ACC112 (cell line): ENCODE measurements at regions not wholly inside any gene's neighbourhood (a gene's known extent, or its start where the extent isn't known, plus 50 kb on each side); places are given as distances from the start of the nearest gene placed in this dataset.
"Not testable (repeated sequence)": the region's sequence is repeated elsewhere in the genome, so short reads cannot be mapped to it uniquely, and the experiment has no call there.

Experiments used
- H2AFZ ChIP-seq: fragments of 200-600 bp; sonication (generic); one replicate; pipeline ENCODE4 v1.6.0; 2017; ENCODE audit warnings: antibody characterized with exemption, low read length; ENCODE audit not compliant: unreplicated experiment
- H3K27ac ChIP-seq: fragments of 200-600 bp; sonication (generic); 2 replicates; pipeline ENCODE4 v1.5.1; 2014; ENCODE audit warnings: low read depth, mild to moderate bottlenecking, antibody characterized with exemption, low read length, moderate library complexity
- H3K27me3 ChIP-seq: fragments of 200-600 bp; sonication (generic); 2 replicates; pipeline ENCODE4 v1.6.1; 2014; ENCODE audit warnings: mild to moderate bottlenecking, antibody characterized with exemption, low read length, moderate library complexity, mixed read lengths; ENCODE audit not compliant: insufficient read depth
- H3K36me3 ChIP-seq: fragments of 200-600 bp; sonication (generic); 2 replicates; pipeline ENCODE4 v1.6.1; 2016; ENCODE audit warnings: mild to moderate bottlenecking, antibody characterized with exemption, low read length, moderate library complexity, mixed read lengths; ENCODE audit not compliant: insufficient read depth
- H3K4me1 ChIP-seq: fragments of 200-600 bp; sonication (generic); one replicate; pipeline ENCODE4 v1.6.1; 2016; ENCODE audit warnings: low read length, mixed read lengths; ENCODE audit not compliant: insufficient read depth, unreplicated experiment, control insufficient read depth
- H3K4me3 ChIP-seq: fragments of 200-600 bp; sonication (generic); 2 replicates; pipeline ENCODE4 v1.5.1; 2014; ENCODE audit warnings: mild to moderate bottlenecking, low read depth, low read length
- H3K79me2 ChIP-seq: fragments of 200-600 bp; sonication (generic); one replicate; pipeline ENCODE4 v1.6.0; 2016; ENCODE audit warnings: low read length; ENCODE audit not compliant: control insufficient read depth, unreplicated experiment, insufficient read depth

- H3K4me1 ChIP-seq, H2AFZ ChIP-seq, H3K79me2 ChIP-seq, H3K27me3 ChIP-seq, H3K36me3 ChIP-seq, H3K27ac ChIP-seq, H3K4me3 ChIP-seq: not testable (repeated sequence)
Measured at GRCh38 chr10:35776557-35776956, 134.5 kb upstream of the FZD8 start.

- Histone ChIP-seq H3K27me3 (no peaks in the 10 kb centered on the region), H2AFZ (no peak overlapping the region), H3K79me2 (no peaks in the 10 kb centered on the region), H3K36me3 (no peaks in the 10 kb centered on the region), H3K4me1 (no peaks in the 10 kb centered on the region), H3K4me3 (no peak overlapping the region), H3K27ac (no peak overlapping the region)
Measured at GRCh38 chr10:35774109-35774508, 132.0 kb upstream of the FZD8 start.

DNA sequence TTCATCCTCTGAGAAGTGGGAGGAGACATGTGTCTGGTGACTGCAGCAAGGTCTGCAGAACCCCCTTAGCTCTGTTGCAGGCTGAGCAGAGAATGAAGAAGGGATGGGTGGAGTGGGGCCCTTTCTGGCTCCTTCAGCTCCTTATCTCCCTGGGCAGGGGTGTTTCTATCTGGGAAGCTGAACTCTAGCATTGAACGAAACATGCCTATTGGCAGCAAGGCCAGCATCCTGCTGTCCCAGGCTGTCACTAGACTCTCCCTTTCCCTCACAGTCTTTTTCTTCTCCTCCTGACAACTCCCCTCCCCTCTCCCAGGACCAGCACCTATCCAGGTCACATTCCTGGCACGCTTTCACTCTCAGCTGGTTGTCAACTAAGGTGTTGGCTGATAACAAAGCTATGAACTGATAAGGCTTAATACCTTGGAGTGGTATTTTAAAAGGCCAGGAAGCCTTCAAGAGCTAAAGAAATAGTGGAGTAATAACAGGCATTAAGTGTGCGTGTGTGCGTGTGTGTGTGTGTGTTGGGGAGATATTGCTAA lies 128.8 kb upstream of the FZD8 start:
- no peaks in the 10 kb centered on the region for H3K79me2 ChIP-seq
- no peak overlapping the region for H3K4me3 ChIP-seq
- no peak overlapping the region for H3K27ac ChIP-seq
- no peaks in the 10 kb centered on the region for H3K4me1 ChIP-seq
- H3K36me3 ChIP-seq: no peaks in the 10 kb centered on the region
- no peak overlapping the region for H2AFZ ChIP-seq
- no peaks in the 10 kb centered on the region for H3K27me3 ChIP-seq

- Histone ChIP-seq H2AFZ (no peak overlapping the region), H3K4me3 (no peak overlapping the region), H3K4me1 (no peaks in the 10 kb centered on the region), H3K79me2 (no peaks in the 10 kb centered on the region), H3K27me3 (no peaks in the 10 kb centered on the region), H3K36me3 (no peaks in the 10 kb centered on the region), H3K27ac (no peak overlapping the region)
Measured at GRCh38 chr10:35769795-35770194, 127.7 kb upstream of the FZD8 start.

- Histone ChIP-seq H3K4me1 (no peaks in the 10 kb centered on the region), H3K4me3 (no peak overlapping the region), H3K36me3 (no peaks in the 10 kb centered on the region), H3K27ac (no peak overlapping the region), H2AFZ (no peak overlapping the region), H3K27me3 (no peaks in the 10 kb centered on the region), H3K79me2 (no peaks in the 10 kb centered on the region)
Measured at GRCh38 chr10:35768731-35769130, 126.6 kb upstream of the FZD8 start.

GRCh38 chr10:35768011-35768410 lies 125.9 kb upstream of the FZD8 start:
- no peak overlapping the region for H3K4me3 ChIP-seq
- no peaks in the 10 kb centered on the region for H3K79me2 ChIP-seq
- no peak overlapping the region for H3K27ac ChIP-seq
- H3K36me3 ChIP-seq: no peaks in the 10 kb centered on the region
- no peaks in the 10 kb centered on the region for H3K4me1 ChIP-seq
- no peak overlapping the region for H2AFZ ChIP-seq
- no peaks in the 10 kb centered on the region for H3K27me3 ChIP-seq

DNA sequence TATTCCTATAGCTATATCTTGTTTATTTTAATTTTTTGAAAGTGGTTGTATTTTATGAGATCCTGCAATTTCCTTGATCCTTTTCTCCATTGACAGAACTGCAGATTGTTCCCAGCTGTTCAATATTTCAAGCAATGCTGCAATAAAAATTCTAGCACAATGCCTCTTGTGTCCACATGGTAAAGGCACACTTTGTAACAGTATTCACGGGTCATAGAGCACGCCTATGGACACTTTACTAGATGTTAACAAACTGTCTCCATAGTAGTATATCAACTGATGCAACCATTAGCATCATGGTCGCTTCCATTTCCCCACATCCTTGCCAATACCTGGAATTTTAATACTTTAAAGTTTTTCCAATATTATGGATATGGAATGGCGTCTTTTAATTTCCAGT lies 123.9 kb upstream of the FZD8 start:
- Histone ChIP-seq H3K4me1 (no peaks in the 10 kb centered on the region), H3K27ac (no peak overlapping the region), H3K36me3 (no peaks in the 10 kb centered on the region), H3K27me3 (no peaks in the 10 kb centered on the region), H2AFZ (no peak overlapping the region), H3K4me3 (no peak overlapping the region), H3K79me2 (no peaks in the 10 kb centered on the region)

DNA sequence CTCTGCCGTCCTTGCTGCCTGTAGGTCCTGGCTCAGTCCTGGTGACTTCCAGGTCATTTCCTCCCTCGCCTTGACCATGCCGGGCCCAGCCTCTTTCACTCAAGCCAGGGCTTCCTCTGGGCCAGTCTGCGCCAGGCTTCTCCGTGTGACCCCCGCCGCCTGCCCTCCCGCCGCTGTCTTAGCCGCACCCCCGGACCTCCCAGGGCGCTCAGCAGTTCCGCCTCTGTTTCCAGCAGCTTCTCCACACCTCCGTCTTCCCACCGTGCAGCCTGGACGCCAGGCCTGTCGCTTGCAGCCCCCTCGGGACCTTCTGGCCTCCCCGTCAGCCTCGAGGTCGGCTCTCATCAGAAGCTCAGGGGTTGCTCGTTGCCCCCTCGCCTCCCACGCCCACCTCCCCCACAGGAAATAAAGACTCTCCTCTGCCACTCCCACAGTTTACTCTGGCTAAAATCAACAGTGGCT lies 123.0 kb upstream of the FZD8 start:
- H3K4me1 ChIP-seq: no peaks in the 10 kb centered on the region
- no peaks in the 10 kb centered on the region for H3K27me3 ChIP-seq
- no peak overlapping the region for H3K4me3 ChIP-seq
- no peak overlapping the region for H2AFZ ChIP-seq
- no peaks in the 10 kb centered on the region for H3K79me2 ChIP-seq
- no peak overlapping the region for H3K27ac ChIP-seq
- H3K36me3 ChIP-seq: no peaks in the 10 kb centered on the region

DNA sequence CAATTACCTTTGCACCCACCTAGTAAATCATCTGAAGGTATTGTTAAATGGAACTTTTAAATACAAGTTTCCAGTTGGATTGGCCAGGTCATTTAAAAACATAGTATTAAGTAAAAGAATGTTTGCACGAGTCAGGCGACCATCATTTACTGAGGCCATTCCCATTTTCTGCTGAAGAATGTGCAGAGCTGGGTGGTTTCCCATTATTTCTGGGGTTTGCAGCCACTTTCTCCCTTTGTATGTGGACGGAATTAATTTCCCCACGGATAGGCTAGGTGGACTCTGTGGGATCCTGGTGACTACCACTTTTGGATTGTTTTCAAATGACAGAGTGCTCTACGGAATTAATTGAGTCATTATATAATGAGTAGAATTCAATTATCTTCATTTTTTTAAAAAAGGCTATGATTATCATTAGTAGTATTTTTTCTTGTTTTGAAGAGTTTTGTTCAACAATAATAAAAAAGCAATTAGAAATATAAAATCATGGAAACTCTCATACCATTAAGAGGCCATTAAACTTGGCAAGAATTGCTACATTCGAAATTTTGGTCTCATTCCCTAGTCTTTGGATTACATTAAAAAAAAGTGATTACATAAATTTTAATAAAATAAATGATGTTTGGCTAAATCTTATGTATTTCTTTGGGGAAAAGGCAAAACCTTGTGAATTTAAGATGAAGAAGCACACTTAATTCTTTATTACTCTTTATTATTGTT lies 120.4 kb upstream of the FZD8 start:
- Histone ChIP-seq H2AFZ (no peak overlapping the region), H3K27ac (no peak overlapping the region), H3K79me2 (no peaks in the 10 kb centered on the region), H3K27me3 (peaks cover 14% of the 10 kb centered on the region), H3K4me3 (no peak overlapping the region), H3K4me1 (no peaks in the 10 kb centered on the region), H3K36me3 (no peaks in the 10 kb centered on the region)

GRCh38 chr10:35758076-35758475 lies 116.0 kb upstream of the FZD8 start:
- Histone ChIP-seq H3K27me3 (peaks cover 17% of the 10 kb centered on the region), H3K4me1 (peaks cover under 1% of the 10 kb centered on the region), H3K4me3 (no peak overlapping the region), H3K27ac (no peak overlapping the region), H3K36me3 (no peaks in the 10 kb centered on the region), H3K79me2 (no peaks in the 10 kb centered on the region), H2AFZ (no peak overlapping the region)

- Histone ChIP-seq H2AFZ (no peak overlapping the region), H3K4me3 (no peak overlapping the region), H3K36me3 (no peaks in the 10 kb centered on the region), H3K27me3 (peaks cover 17% of the 10 kb centered on the region), H3K27ac (no peak overlapping the region), H3K79me2 (no peaks in the 10 kb centered on the region), H3K4me1 (peaks cover 7% of the 10 kb centered on the region)
Measured at GRCh38 chr10:35754519-35754918, 112.4 kb upstream of the FZD8 start.
